Adrenal gland (tissue), 5 donors: ENCODE measurements at regions not wholly inside any gene's neighbourhood (a gene's known extent, or its start where the extent isn't known, plus 50 kb on each side); places are given as distances from the start of the nearest gene placed in this dataset.

ENCODE experiments used
- CTCF ChIP-seq, 6 experiments: fragments of 450-650 bp in 4 of 6; fragments of 200-600 bp in 2 of 6; sonication (generic) in 1 of 6; IDR thresholded peaks; 1 replicate in 5 of 6; 2 replicates in 1 of 6; pipeline versions ENCODE4 v1.5.1 to v1.8.0; 2016 to 2021; ENCODE audit warnings: antibody characterized with exemption in 6 of 6, mild to moderate bottlenecking in 2 of 6, moderate library complexity in 1 of 6
- POLR2A ChIP-seq, 2 donors: fragments of 450-650 bp; IDR thresholded peaks; one replicate each; pipeline ENCODE4 v1.6.1; 2017; ENCODE audit warnings: antibody characterized with exemption in 2 of 2, mild to moderate bottlenecking in 2 of 2, moderate library complexity in 1 of 2
- donor health status: DM: no; HTN: no; CAD: no.

- TF ChIP-seq POLR2A (IDR thresholded peaks at IDR 0.05) (no peak), CTCF (IDR thresholded peaks at IDR 0.05) (no peak)
Observed at GRCh38 chr18:44482761-44483160, 197.9 kb upstream of the SETBP1 start.
